ENCODE measurements at regions not wholly inside any gene's neighbourhood (a gene's known extent, or its start where the extent isn't known, plus 50 kb on each side); places are given as distances from the start of the nearest gene placed in this dataset.

DNA sequence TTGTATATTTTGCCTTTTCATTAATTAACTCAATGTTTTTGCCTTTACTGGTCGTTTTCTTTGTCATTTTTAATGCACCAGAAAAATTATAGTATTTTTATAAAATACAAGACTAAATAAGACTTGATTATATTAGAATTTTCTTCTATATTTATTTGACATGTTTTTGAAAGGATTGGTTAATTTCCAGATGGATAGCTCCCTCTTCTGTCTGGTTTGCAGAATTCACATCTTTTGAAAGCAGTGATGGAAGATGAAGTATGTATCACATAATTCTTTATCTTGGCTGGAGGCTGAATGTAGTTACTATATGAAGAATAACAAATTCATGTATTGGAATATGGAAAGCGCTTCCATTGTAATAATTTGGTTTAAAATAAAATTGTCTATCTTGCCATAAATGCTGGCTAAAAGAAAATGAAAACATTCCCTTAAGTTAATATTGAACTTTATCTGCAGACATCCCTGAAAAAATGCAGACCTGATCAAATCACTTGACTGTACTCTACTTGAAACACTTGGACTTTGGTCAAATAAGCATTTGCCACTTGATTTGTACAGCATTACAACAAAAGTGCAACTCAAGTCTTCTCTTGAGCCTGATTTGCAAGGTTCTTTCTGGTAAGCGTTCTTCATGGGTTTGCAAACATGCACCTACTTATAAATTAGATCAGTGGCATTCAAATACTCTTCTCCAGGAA is 86.3 kb upstream of the EFEMP1 start:
- no peak for DNase-seq (ENCODE audit: extremely low read depth, low read depth)
- TF ChIP-seq, protein P1, sequence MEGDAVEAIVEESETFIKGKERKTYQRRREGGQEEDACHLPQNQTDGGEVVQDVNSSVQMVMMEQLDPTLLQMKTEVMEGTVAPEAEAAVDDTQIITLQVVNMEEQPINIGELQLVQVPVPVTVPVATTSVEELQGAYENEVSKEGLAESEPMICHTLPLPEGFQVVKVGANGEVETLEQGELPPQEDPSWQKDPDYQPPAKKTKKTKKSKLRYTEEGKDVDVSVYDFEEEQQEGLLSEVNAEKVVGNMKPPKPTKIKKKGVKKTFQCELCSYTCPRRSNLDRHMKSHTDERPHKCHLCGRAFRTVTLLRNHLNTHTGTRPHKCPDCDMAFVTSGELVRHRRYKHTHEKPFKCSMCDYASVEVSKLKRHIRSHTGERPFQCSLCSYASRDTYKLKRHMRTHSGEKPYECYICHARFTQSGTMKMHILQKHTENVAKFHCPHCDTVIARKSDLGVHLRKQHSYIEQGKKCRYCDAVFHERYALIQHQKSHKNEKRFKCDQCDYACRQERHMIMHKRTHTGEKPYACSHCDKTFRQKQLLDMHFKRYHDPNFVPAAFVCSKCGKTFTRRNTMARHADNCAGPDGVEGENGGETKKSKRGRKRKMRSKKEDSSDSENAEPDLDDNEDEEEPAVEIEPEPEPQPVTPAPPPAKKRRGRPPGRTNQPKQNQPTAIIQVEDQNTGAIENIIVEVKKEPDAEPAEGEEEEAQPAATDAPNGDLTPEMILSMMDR (IDR thresholded peaks at IDR 0.05; ENCODE audit: low read depth, low read length) = peak; percentile 69

DNA sequence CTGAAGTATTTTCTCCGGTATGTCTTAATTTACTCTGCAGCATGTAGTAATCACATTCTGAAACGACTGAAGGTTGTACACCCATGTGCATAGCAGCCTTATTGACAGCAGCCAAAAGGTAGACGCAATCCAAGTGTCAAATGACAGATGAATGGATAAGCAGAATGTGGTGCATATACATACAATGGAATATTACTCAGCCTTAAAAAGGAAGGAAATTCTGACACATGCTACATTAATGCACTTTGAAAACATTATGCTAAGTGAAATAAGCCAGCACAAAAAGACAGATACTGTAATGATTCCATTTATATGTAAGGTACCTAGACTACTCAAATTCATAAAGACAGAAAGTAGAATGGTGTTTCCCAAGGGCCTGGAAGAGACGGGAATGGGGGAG is 88.0 kb upstream of the EFEMP1 start:
- TF ChIP-seq, protein P1 (IDR thresholded peaks at IDR 0.05; ENCODE audit: low read depth, low read length) = no peak
- DNase-seq (ENCODE audit: extremely low read depth, low read depth) = no peak

DNA sequence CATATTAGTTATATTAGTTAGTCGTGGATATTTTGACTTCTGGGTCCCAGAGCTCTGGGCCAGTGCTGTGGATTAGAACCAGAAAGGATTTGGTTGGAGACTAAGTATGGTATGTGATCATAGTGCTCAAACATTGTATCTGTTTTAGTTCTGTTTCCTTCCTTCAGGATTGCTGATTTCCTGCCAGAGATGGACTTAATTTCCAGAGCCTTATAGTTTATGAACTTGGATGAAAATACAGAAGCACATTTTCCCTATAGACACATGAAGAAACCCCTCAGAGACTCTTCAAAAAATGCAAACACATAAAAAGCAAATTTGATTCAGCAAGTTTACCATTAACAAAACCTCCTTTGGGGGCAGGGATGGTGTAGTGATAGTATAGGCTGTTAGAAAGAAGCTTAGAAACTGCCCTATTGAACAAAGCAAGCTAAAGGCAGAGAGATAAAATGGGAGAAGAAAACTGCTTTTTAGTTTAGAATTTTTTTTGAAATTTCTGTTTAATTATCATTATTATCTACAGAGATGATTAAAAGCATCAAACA is 88.7 kb upstream of the EFEMP1 start:
- DNase-seq (ENCODE audit: extremely low read depth, low read depth) = no peak
- TF ChIP-seq, protein P1 (IDR thresholded peaks at IDR 0.05; ENCODE audit: low read depth, low read length) = no peak

DNA sequence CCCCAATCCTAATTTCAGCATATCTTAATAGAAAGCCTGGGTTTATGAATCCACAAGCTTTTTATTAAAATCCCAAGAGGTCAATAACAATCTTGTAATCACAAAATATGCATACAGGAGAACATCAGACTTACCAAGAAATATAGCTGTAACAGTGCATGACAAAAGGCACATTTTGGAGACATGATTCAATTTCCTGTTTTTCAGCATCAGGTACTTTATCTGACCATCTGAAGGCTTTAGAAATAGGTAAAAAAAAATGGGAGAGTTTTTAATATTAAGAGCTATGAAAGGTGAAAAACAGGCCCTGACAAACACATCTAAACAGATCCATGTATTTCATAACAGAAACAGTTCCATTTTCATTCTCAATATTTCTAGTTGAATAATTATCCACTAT is 89.9 kb upstream of the EFEMP1 start:
- TF ChIP-seq, protein P1 (IDR thresholded peaks at IDR 0.05; ENCODE audit: low read depth, low read length) = no peak
- DNase-seq (ENCODE audit: extremely low read depth, low read depth) = no peak

DNA sequence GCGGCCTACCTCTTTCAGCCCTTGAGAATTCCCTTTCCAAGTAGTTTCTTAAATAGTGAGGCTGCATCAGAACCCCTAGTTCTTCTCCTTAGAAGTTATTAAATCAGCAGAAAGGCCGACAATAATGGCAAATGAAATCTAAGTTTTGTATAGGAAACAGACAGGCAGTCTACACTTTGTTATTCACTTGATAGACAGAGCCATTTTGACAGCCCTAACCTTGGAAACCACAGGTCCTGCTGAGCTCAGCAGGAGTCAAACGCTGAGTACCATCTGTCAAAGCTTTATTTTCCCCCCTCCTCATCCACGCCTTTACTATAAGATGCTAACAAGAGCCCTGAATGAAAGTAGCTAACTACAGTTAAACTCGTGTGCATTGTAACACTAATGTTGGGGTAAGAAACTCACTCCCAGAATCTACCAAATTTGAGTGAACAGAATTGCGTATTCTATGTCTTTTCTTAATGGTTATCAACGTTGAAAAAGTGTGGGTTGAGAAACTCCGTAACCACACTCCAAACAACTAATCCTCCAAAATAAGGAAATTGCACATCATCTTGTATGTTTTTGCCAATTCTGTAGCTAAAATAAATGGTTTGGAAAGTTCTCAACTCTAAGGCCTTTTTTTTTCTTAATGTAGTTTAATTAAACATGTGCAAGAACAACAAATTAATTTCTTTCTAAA is 90.6 kb upstream of the EFEMP1 start:
- DNase-seq (ENCODE audit: extremely low read depth, low read depth) = no peak
- TF ChIP-seq, protein P1 (IDR thresholded peaks at IDR 0.05; ENCODE audit: low read depth, low read length) = no peak

DNA sequence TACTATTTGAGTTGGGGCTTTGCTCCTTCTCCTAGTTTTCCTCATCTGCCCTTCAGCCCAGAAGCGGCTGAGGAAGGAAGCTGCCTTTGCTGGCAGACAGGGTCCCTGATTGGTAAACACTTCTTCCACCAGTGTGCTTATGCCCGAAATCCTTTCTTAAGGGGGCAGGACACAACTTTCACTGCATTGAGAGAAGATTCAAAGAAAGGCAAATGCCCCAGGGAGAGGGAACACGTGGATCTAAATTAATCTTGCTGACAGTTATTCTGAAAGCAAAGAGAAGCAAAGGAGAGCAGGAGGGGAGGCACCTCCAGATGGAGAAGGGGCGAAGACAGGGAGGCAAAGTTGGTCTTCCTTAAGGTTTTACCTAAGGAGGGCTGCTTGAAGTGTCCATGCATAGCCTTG is 92.1 kb upstream of the EFEMP1 start:
- TF ChIP-seq, protein P1 (IDR thresholded peaks at IDR 0.05; ENCODE audit: low read depth, low read length) = no peak
- no peak for DNase-seq (ENCODE audit: extremely low read depth, low read depth)

DNA sequence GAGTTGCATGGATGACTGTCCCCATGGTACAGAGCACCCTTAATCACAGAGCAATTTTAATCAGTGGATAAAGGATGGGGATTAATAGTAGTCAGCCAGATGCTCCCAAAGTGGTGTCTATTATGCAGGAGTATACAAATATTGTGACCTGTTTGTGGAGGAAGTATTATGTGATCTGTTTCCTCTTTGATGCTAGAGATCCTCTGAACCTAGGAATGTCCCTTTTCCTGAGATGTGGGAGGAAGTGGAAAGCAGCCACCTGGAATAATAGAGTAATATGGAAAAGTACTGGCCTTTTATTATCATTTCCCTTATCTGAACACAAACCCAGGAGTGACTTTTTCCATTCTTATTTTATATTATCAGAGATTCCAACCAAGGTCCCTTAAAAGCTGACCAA is 94.2 kb upstream of the EFEMP1 start:
- DNase-seq (ENCODE audit: extremely low read depth, low read depth) = no peak
- TF ChIP-seq, protein P1 (IDR thresholded peaks at IDR 0.05; ENCODE audit: low read depth, low read length) = no peak
